DND-41 (cell line): ENCODE measurements at regions not wholly inside any gene's neighbourhood (a gene's known extent, or its start where the extent isn't known, plus 50 kb on each side); places are given as distances from the start of the nearest gene placed in this dataset.
A peak's percentile ranks its signal among the peaks of the same experiment; 100 is the strongest.
"Not testable (repeated sequence)": the region's sequence is repeated elsewhere in the genome, so short reads cannot be mapped to it uniquely, and the experiment has no call there.

Source experiments
- ATAC-seq: fragments of 200-7000 bp; cut with Tn5 transposase; 3 replicates; pipeline ENCODE4 v1.9.1; 2021; ENCODE audit warnings: low read depth; ENCODE audit not compliant: insufficient read depth
- DNase-seq: peaks from one replicate; pipeline ENCODE4 v3.0.0-alpha.2; 2020
- H2AFZ ChIP-seq: 2 replicates; pipeline ENCODE4 v1.6.0; 2012; ENCODE audit warnings: low read depth, low read length
- H3K27ac ChIP-seq: 2 replicates; pipeline ENCODE4 v1.5.1; 2012; ENCODE audit warnings: low read length, inconsistent platforms
- H3K27me3 ChIP-seq: fragments of 200-600 bp; sonication (generic); 2 replicates; pipeline ENCODE4 v1.6.0; 2012; ENCODE audit warnings: low read length, mild to moderate bottlenecking, inconsistent platforms; ENCODE audit not compliant: insufficient read depth, poor library complexity
- H3K36me3 ChIP-seq: 2 replicates; pipeline ENCODE4 v1.5.1; 2012; ENCODE audit warnings: low read length, inconsistent platforms; ENCODE audit not compliant: insufficient read depth
- H3K4me1 ChIP-seq: 2 replicates; pipeline ENCODE4 v1.5.1; 2012; ENCODE audit warnings: mild to moderate bottlenecking, low read length; ENCODE audit not compliant: insufficient read depth
- H3K4me2 ChIP-seq: 2 replicates; pipeline ENCODE4 v1.6.0; 2012; ENCODE audit warnings: mild to moderate bottlenecking, moderate library complexity, low read length, inconsistent platforms; ENCODE audit not compliant: insufficient read depth
- H3K4me3 ChIP-seq, 2 experiments: fragments of 200-600 bp in 1 of 2; shearing (Covaris generic) in 1 of 2; 2 replicates each; pipeline ENCODE4 v1.5.1; 2012 to 2016; ENCODE audit warnings: inconsistent platforms in 2 of 2, low read length in 2 of 2, mild to moderate bottlenecking in 2 of 2, low read depth in 1 of 2, moderate library complexity in 1 of 2
- H3K79me2 ChIP-seq: 2 replicates; pipeline ENCODE4 v1.6.0; 2012; ENCODE audit warnings: low read length, inconsistent platforms; ENCODE audit not compliant: insufficient read depth
- H3K9ac ChIP-seq: 2 replicates; pipeline ENCODE4 v1.6.0; 2012; ENCODE audit warnings: low read depth, mild to moderate bottlenecking, inconsistent platforms, low read length, moderate library complexity
- H3K9me3 ChIP-seq: 2 replicates; pipeline ENCODE4 v1.5.1; 2012; ENCODE audit warnings: low read length, moderate library complexity, mild to moderate bottlenecking, inconsistent platforms; ENCODE audit not compliant: insufficient read depth, severe bottlenecking
- H4K20me1 ChIP-seq: 2 replicates; pipeline ENCODE4 v1.6.0; 2012; ENCODE audit warnings: low read length; ENCODE audit not compliant: insufficient read depth
- EZH2 ChIP-seq: IDR thresholded peaks from 3 replicates; pipeline ENCODE4 v1.6.1; 2012; ENCODE audit warnings: borderline replicate concordance, low read depth, mild to moderate bottlenecking, moderate library complexity, low read length, inconsistent platforms; ENCODE audit not compliant: severe bottlenecking
- TF ChIP-seq, protein P1 (sequence below): IDR thresholded peaks from 2 replicates; pipeline ENCODE4 v1.5.1; 2012; ENCODE audit warnings: borderline replicate concordance, low read length, moderate library complexity, mild to moderate bottlenecking; ENCODE audit not compliant: poor library complexity, severe bottlenecking; ENCODE audit errors: extremely low read depth

DNA sequence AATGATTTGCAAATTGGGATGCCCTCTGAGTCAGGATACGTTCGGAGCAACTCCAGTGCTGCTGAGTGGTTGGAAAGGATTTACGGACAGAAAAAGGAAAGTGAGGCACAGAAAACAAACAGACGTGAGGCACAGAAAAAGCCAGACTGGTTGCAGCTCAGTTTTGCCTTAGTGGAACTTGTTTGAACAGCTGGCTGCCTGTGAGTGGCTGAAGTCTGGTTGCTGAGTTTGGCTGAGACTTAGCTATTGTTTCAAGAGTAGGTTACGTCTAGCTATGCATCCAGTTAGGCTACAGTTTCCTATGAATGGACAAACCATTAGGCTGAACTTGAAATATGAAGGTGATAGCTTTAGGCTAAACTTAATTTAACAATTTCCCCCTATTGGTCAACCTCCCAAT lies 256.6 kb downstream of the VAPA start:
- Histone ChIP-seq H3K9me3 (no peaks in the 10 kb centered on the region), H3K36me3 (no peaks in the 10 kb centered on the region), H3K4me2 (no peak overlapping the region), H3K27ac (no peak overlapping the region), H2AFZ (no peak overlapping the region), H3K27me3 (no peaks in the 10 kb centered on the region), H3K4me3 (no peak overlapping the region), H3K79me2 (no peaks in the 10 kb centered on the region), H3K4me1 (no peaks in the 10 kb centered on the region), H4K20me1 (no peaks in the 10 kb centered on the region), H3K9ac (no peak overlapping the region)
- DNase-seq (no peak), ATAC-seq (no peak)
- no peak for TF ChIP-seq EZH2
- TF ChIP-seq, protein P1, sequence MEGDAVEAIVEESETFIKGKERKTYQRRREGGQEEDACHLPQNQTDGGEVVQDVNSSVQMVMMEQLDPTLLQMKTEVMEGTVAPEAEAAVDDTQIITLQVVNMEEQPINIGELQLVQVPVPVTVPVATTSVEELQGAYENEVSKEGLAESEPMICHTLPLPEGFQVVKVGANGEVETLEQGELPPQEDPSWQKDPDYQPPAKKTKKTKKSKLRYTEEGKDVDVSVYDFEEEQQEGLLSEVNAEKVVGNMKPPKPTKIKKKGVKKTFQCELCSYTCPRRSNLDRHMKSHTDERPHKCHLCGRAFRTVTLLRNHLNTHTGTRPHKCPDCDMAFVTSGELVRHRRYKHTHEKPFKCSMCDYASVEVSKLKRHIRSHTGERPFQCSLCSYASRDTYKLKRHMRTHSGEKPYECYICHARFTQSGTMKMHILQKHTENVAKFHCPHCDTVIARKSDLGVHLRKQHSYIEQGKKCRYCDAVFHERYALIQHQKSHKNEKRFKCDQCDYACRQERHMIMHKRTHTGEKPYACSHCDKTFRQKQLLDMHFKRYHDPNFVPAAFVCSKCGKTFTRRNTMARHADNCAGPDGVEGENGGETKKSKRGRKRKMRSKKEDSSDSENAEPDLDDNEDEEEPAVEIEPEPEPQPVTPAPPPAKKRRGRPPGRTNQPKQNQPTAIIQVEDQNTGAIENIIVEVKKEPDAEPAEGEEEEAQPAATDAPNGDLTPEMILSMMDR: no peak

DNA sequence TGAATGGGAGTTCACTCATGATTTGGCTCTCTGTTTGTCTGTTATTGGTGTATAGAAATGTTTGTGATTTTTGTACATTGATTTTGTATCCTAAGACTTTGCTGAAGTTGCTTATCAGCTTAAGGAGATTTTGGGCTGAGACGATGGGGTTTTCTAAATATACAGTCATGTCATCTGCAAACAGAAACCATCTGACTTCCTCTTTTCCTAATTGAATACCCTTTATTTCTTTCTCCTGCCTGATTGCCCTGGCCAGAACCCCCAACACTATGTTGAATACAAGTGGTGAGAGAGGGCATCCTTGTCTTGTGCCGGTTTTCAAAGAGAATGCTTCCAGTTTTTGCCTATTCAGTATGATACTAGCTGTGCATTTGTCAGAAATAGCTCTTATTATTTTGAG lies 261.5 kb downstream of the VAPA start:
- not testable (repeated sequence) for H3K9ac ChIP-seq, H3K4me3 ChIP-seq, H3K4me2 ChIP-seq, H3K79me2 ChIP-seq, H2AFZ ChIP-seq, H3K27me3 ChIP-seq, H3K36me3 ChIP-seq, ATAC-seq, H3K27ac ChIP-seq, H3K9me3 ChIP-seq, DNase-seq, H3K4me1 ChIP-seq, H4K20me1 ChIP-seq

DNA sequence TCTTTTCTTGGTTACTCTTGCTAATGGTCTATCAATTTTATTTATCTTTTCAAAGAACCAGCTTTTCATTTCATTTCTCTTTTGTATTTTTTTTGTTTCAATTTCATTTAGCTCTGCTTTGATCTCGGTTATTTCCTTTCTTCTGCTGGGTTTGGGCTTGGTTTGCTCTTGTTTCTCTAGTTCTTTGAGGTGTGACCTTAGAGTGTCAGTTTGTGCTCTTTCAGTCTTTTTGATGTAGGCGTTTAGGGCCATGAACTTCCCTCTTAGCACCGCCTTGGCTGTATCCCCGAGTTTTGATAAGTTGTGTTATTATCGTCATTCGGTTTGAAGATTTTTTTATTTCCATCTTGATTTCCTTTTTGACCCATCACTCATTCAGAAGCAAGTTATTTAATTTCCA lies 265.5 kb downstream of the VAPA start:
- not testable (repeated sequence) for ATAC-seq

DNA sequence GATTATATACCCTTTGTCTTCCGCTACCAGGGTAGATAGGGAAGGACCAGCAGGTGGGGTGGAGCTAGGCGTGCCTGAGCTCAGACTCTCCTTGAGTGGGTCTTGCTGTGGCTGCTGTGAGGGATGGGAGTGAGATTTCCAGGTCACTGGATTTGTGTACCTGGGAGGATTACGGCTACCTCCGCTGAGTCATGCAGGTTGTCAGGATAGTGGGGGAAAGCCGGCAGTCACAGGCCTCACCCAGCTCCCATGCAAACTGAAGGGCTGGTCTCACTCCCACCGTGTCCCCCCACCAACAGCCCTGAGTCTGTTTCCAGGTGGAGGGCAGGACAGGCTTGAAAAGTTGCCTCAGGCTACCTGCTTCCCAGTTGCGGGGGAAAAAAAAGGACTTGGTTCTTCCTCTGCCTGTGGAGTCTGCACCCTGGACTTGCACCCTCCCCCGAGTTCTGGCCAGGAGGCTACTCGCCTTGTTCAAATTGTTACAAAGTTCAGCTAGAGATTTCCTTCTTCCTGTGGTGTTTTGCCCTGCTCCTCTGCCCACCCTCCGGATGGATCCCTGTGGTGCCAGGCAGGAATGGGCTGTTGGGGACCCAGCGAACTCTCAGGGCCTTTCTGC lies 268.3 kb downstream of the VAPA start:
- Histone ChIP-seq H3K9me3 (peaks cover 7% of the 10 kb centered on the region), H3K79me2 (no peaks in the 10 kb centered on the region), H3K36me3 (no peaks in the 10 kb centered on the region), H2AFZ (no peak overlapping the region), H3K4me2 (no peak overlapping the region), H3K4me1 (no peaks in the 10 kb centered on the region), H3K4me3 (no peak overlapping the region), H3K27me3 (no peaks in the 10 kb centered on the region), H3K27ac (no peak overlapping the region), H4K20me1 (no peaks in the 10 kb centered on the region), H3K9ac (no peak overlapping the region)
- TF ChIP-seq EZH2: no peak
- TF ChIP-seq, protein P1: no peak
- ATAC-seq (no peak), DNase-seq (no peak)

More for the DNA sequence above, 265.5 kb downstream of the VAPA start:
- H3K27me3 ChIP-seq, H2AFZ ChIP-seq, H3K9me3 ChIP-seq, H3K27ac ChIP-seq, H4K20me1 ChIP-seq, H3K4me2 ChIP-seq, H3K79me2 ChIP-seq, H3K9ac ChIP-seq, H3K36me3 ChIP-seq, H3K4me1 ChIP-seq, H3K4me3 ChIP-seq: not testable (repeated sequence)
- peak; percentile 8 for DNase-seq
